A673 (cell line): ENCODE measurements at regions not wholly inside any gene's neighbourhood (a gene's known extent, or its start where the extent isn't known, plus 50 kb on each side); places are given as distances from the start of the nearest gene placed in this dataset.

Experiments
- BruUV-seq: library from RNA; stranded (reverse); fragments of 400-500 nt; replicated peaks from 2 replicates; lab custom pipeline; 2021; lab: Mats Ljungman, UMichigan
- CTCF ChIA-PET: fragments of 300-600 bp; sonication (Branson Sonifier 250); formaldehyde crosslinking; loops from one replicate; lab custom pipeline; 2022; ENCODE audit warnings: antibody characterized with exemption; lab: Charles Lee
- POLR2A ChIA-PET: fragments of 300-600 bp; sonication (Branson Sonifier 250); formaldehyde crosslinking; loops from one replicate; lab custom pipeline; 2022; ENCODE audit warnings: antibody characterized with exemption; ENCODE audit not compliant: low non-redundant PET; lab: Charles Lee
- DNase-seq: peaks from one replicate; pipeline ENCODE4 v3.0.0-alpha.2; 2015; ENCODE audit warnings: low spot score
- H3K27ac ChIP-seq: fragments of 200-600 bp; sonication (generic); 2 replicates; pipeline ENCODE4 v1.5.1; 2016; ENCODE audit warnings: mixed run types, low read depth, mild to moderate bottlenecking, mixed read lengths, antibody characterized with exemption, low read length; ENCODE audit not compliant: poor library complexity, severe bottlenecking
- H3K27me3 ChIP-seq: fragments of 200-600 bp; sonication (generic); replicated peaks from 2 replicates; pipeline ENCODE4 v1.6.1; 2017; ENCODE audit warnings: mixed run types, low read depth, mild to moderate bottlenecking, mixed read lengths, antibody characterized with exemption, low read length; ENCODE audit not compliant: insufficient read depth, poor library complexity
- H3K36me3 ChIP-seq: fragments of 200-600 bp; sonication (generic); 2 replicates; pipeline ENCODE4 v1.6.1; 2016; ENCODE audit warnings: mixed run types, mild to moderate bottlenecking, mixed read lengths, antibody characterized with exemption, low read length; ENCODE audit not compliant: insufficient read depth, poor library complexity, severe bottlenecking
- H3K4me1 ChIP-seq: fragments of 200-600 bp; sonication (generic); 2 replicates; pipeline ENCODE4 v1.6.1; 2017; ENCODE audit warnings: mixed run types, mild to moderate bottlenecking, mixed read lengths, antibody characterized with exemption, low read length; ENCODE audit not compliant: insufficient read depth, poor library complexity, severe bottlenecking
- H3K4me3 ChIP-seq: fragments of 200-600 bp; sonication (generic); 2 replicates; pipeline ENCODE4 v1.5.1; 2016; ENCODE audit warnings: low read depth, mixed run types, mild to moderate bottlenecking, mixed read lengths, low read length; ENCODE audit not compliant: poor library complexity, severe bottlenecking
- H3K9me3 ChIP-seq: fragments of 200-600 bp; sonication (generic); 2 replicates; pipeline ENCODE4 v1.6.1; 2016; ENCODE audit warnings: mixed run types, low read depth, mild to moderate bottlenecking, mixed read lengths, antibody characterized with exemption, low read length; ENCODE audit not compliant: poor library complexity, severe bottlenecking
- EZH2 ChIP-seq: fragments of 200-600 bp; sonication (generic); IDR thresholded peaks from 2 replicates; pipeline ENCODE4 v1.6.1; 2017; ENCODE audit warnings: borderline replicate concordance, low read depth, mild to moderate bottlenecking, mixed read lengths, antibody characterized with exemption, low read length; ENCODE audit not compliant: poor library complexity, severe bottlenecking
- intact Hi-C: fragments of 100-400 bp; cut with micrococcal nuclease; formaldehyde crosslinking; loops from one replicate; pipeline ENCODE4 v1.10.0; 2022; ENCODE audit not compliant: unreplicated experiment
- TF ChIP-seq, protein P1 (sequence below): fragments of 300-800, 200-600 bp; sonication (generic); conservative IDR thresholded peaks from 2 replicates; pipeline ENCODE4 v1.5.1; 2017; ENCODE audit warnings: low read depth, mild to moderate bottlenecking, antibody characterized with exemption, low read length, moderate library complexity, mixed read lengths

DNA sequence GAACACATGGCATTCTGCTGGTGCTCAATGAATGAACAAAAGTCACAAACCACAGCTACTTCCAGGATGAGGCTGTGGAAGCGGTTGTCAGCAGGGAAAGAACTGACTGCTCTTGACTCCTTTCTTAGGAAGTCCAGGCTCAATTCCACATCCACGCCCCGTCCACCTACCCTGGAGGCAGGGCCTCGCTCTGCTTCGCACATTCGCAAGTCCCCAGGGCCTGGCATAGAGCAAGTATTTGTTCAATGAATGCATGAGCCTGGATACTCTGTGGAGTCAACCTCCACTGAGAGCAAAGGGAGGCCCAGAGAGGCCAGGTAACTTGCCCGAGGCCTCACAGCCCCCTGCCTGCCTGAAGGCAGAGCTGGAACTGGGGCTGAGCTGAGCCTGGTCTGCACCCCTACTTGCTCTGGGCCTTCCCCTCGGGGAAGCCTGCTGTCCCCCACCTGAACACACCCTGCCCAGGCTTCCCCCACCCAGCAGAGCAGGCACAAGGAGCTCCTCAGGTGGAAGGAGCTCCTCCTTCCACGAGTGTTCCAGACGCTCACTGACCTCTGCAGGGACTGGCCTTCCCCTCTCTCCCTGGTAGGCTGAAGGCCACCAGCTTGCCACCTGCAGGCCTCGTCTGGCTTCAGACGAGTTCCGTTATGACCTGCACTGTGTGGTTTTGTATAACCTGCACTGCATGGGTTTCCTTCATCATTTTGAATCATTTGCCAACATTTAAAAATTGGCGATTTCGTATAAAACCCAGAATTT lies 119.3 kb upstream of the PTPN1 start:
- no TSS peak for BruUV-seq
- ChIA-PET CTCF (no interaction called here), POLR2A (no interaction called here)
- TF ChIP-seq EZH2, result no peak
- TF ChIP-seq, protein P1, sequence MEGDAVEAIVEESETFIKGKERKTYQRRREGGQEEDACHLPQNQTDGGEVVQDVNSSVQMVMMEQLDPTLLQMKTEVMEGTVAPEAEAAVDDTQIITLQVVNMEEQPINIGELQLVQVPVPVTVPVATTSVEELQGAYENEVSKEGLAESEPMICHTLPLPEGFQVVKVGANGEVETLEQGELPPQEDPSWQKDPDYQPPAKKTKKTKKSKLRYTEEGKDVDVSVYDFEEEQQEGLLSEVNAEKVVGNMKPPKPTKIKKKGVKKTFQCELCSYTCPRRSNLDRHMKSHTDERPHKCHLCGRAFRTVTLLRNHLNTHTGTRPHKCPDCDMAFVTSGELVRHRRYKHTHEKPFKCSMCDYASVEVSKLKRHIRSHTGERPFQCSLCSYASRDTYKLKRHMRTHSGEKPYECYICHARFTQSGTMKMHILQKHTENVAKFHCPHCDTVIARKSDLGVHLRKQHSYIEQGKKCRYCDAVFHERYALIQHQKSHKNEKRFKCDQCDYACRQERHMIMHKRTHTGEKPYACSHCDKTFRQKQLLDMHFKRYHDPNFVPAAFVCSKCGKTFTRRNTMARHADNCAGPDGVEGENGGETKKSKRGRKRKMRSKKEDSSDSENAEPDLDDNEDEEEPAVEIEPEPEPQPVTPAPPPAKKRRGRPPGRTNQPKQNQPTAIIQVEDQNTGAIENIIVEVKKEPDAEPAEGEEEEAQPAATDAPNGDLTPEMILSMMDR, result no peak
- intact Hi-C loops, result no loop called here
- Histone ChIP-seq H3K4me1 (no peaks in the 10 kb centered on the region), H3K27me3 (no peaks in the 10 kb centered on the region), H3K27ac (no peak overlapping the region), H3K9me3 (no peaks in the 10 kb centered on the region), H3K4me3 (no peak overlapping the region), H3K36me3 (no peaks in the 10 kb centered on the region)
- DNase-seq, result no peak

GRCh38 chr20:50391444-50392137 lies 118.6 kb upstream of the PTPN1 start:
- H3K9me3 ChIP-seq, result no peaks in the 10 kb centered on the region
- H3K4me1 ChIP-seq, result no peaks in the 10 kb centered on the region
- TF ChIP-seq, protein P1, result no peak
- TF ChIP-seq EZH2, result no peak
- no peaks in the 10 kb centered on the region for H3K27me3 ChIP-seq
- no peak overlapping the region for H3K27ac ChIP-seq
- no peaks in the 10 kb centered on the region for H3K36me3 ChIP-seq
- no peak overlapping the region for H3K4me3 ChIP-seq
- no TSS peak for BruUV-seq
- ChIA-PET CTCF (no interaction called here), POLR2A (no interaction called here)
- DNase-seq, result no peak
- intact Hi-C loops, result no loop called here

GRCh38 chr20:50392138-50392866 lies 117.9 kb upstream of the PTPN1 start:
- Histone ChIP-seq H3K27ac (no peak overlapping the region), H3K4me3 (no peak overlapping the region), H3K9me3 (no peaks in the 10 kb centered on the region), H3K36me3 (no peaks in the 10 kb centered on the region), H3K4me1 (no peaks in the 10 kb centered on the region), H3K27me3 (no peaks in the 10 kb centered on the region)
- ChIA-PET CTCF (no interaction called here), POLR2A (no interaction called here)
- no TSS peak for BruUV-seq
- TF ChIP-seq, protein P1, result no peak
- no peak for TF ChIP-seq EZH2
- intact Hi-C loops, result no loop called here
- DNase-seq, result no peak
